Right kidney (tissue), 1 donor: ENCODE measurements at regions not wholly inside any gene's neighbourhood (a gene's known extent, or its start where the extent isn't known, plus 50 kb on each side); places are given as distances from the start of the nearest gene placed in this dataset.
A peak's percentile ranks its signal among the peaks of the same experiment; 100 is the strongest.

Experiments
- DNase-seq: peaks from one replicate; pipeline ENCODE4 v3.0.0-alpha.2; 2016

DNA sequence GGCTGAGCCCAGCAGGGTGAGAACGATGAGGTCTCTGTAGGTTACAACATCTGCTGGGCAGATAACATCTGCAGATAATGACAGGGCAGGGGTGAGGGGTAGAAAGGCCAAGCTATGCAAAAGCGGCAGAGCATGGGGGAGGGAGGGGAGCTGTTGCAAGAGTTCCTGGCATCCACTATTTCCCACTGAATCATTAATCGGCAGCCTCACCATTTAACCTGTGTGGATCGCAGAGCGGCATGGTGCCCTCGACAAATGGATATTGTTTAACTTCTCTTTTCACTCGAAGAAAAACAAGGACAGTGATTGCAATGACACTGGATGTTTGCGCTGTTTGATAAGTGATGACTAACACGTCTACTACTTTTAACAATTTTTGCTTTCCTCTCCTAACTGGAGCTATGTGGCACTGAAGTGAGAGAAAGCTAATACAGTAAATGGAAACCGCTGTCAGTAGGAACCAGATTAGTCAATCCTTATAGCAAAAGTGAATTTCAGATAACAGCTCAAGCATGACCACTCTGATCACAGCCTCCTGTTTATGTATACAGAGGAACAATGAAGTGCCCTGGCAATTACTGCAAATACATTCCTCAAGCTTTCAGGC is 381.5 kb downstream of the TFAP2A start:
- DNase-seq, result peak; percentile 21

- DNase-seq, result no peak
These were observed 383.3 kb downstream of the TFAP2A start for GRCh38 chr6:10031617-10032016.

- DNase-seq, result no peak
These were observed 383.8 kb downstream of the TFAP2A start for GRCh38 chr6:10030942-10031537.

DNA sequence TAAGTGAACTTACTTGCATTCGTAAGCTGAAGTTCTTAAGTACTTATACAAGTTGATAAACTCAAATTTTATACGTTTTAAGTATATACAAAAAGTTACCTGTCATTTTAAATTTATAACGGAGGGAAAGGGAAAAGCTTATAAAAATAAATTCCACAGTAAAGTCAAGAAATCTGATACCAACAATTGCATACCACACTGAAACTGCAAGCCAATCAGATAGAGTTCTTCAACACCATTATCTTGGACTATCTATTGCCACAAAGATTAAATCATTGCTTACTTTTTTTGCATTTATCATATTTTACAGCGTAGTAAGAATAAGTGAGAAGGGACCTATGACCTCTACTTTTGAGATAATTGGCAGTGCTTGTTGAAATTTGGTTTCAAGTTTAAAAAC is 386.7 kb downstream of the TFAP2A start:
- no peak for DNase-seq

DNA sequence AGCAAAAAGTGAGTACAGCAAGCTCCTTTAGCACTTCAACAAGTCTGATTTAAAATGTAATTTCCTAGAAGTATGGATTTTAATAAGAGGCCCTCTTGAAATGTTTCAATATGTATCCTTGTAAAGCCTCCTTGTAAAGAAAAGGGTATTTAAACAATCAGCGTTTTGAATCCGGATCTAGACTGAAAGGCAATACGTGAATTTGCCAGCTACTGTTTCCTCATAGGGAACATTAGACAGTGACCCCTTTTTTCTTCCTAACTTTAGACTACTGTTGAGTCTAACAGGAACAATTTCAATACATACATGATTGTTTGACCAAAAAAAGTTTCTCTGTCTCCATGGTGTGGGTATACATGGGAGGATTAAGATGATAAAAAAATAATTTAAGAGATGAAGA is 395.0 kb downstream of the TFAP2A start:
- no peak for DNase-seq

GRCh38 chr6:10014557-10014956 is 400.3 kb downstream of the TFAP2A start:
- no peak for DNase-seq

DNA sequence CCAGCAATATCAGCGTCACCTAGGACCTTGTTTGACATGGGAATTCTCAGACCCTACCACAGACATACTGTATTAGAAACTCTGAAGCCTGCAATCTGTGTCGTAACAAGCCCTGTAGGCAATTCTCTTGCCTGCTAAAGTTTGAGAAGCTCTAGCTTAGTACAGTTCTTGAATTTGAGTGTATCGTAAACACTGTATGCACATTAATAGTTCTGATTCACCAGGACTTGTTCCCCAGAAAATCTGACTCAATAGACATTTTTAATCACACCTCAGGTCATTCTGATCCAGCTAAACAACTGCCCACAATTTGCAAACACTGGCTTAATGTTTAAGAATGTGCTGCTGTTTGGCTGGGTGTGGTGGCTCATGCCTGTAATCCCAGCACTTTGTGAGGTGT is 414.3 kb downstream of the TFAP2A start:
- no peak for DNase-seq

GRCh38 chr6:9999796-10000195 is 415.1 kb downstream of the TFAP2A start:
- DNase-seq, result no peak

DNA sequence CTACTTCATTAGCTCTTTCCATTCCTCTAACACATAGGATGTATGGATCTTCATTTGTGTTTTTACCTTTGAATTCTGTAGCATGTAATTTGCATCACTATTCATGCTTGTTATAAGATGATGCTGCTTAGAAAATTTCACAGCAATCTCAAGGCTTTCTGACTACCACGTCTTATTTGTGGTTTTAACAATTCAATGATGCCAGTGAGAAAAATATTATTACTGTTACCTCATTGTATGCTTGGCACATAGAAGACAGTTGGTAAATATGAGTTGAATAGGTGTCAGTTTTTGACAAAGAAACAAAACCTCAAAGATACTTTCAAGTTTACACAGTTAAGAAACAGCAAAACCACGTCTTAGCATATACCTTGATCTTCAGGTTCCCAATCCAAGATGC is 428.6 kb downstream of the TFAP2A start:
- no peak for DNase-seq

GRCh38 chr6:9985481-9985880 is 429.4 kb downstream of the TFAP2A start:
- no peak for DNase-seq

- DNase-seq, result no peak
These were observed 430.3 kb downstream of the TFAP2A start for GRCh38 chr6:9984607-9985006.

DNA sequence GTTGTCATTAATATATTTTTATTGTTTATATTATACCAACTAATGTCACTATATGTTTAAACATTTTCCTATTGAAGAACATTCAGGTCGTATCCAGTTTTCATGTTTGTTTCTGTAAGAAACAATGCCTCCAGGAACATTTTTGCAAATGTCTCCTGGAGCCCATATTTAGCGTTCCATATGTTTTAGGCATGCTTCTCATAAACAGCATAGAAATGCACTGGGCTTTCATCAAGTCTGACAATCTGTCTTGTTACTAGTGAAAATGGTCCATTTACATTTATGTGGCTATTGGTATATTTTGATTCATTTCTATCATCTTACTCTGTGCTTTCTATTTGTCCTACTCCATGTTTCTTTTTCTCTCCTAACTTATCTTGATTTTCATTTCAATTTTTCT is 431.7 kb downstream of the TFAP2A start:
- no peak for DNase-seq

DNA sequence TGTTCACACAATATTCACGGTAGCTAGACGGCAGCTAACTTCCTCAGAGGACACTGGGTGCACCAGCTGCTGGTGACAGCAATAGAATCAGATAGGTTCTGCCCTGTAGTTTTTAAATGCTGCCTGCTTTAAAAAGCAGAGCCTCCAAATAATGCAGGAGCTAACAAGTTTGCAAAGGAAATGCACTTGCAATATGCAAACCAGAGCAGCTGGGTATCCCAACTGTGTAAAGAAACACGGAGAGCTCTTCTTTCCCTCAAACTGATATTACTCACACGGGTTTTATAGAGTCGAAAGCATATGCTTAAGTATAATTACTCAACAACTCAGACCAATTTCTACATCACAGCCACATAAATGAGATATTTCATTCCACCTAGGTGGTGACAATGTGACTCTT is 432.7 kb downstream of the TFAP2A start:
- no peak for DNase-seq

- no peak for DNase-seq
These were observed 434.9 kb downstream of the TFAP2A start for GRCh38 chr6:9979996-9980395.

GRCh38 chr6:9978480-9978879 is 436.4 kb downstream of the TFAP2A start:
- DNase-seq, result peak; percentile 6

GRCh38 chr6:9977411-9977810 is 437.5 kb downstream of the TFAP2A start:
- peak; percentile 44 for DNase-seq

DNA sequence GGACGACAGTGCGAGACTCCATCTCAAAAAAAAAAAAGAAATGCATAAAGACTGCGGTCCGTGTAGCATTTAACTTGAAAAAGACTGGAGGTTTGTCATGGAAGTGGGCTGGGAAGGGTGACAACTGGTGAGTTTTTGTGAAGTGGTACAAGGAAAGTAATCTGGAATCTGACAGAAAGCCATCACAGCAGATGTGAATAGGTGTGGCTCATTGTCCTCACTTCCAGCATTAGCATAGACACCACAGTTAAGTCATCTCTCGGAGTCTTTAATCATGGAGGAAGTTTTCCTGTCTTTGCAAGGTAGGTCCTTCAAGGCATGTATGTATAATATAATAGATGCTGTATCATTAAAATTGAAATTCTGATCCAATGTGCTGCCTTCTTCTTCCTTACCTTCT is 453.2 kb downstream of the TFAP2A start:
- DNase-seq, result no peak

DNA sequence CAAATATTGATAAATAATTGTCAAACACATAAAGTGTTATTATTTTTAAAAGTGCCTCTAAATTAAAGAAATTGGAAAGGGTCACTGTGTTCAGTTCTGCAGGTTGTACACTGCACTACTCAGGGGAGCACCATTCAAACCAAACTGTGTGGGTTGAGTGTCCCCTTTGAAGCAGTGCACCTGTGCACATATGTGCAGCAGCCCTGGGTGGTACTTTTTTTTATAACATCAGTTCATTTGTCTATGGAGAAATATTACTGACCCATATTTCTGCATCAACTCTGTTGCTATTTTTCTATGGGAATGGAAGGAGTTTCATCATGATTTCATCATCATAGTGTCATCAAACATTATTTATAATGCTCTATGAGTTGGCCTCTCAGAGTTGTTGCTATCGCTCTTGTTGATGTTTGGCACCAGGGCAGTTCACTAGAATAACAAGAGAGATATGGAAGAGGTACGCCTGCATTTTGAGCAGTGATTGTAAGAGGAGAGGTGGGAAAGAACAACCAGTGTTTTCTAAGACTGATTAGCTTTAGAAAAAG is 457.6 kb downstream of the TFAP2A start:
- no peak for DNase-seq

DNA sequence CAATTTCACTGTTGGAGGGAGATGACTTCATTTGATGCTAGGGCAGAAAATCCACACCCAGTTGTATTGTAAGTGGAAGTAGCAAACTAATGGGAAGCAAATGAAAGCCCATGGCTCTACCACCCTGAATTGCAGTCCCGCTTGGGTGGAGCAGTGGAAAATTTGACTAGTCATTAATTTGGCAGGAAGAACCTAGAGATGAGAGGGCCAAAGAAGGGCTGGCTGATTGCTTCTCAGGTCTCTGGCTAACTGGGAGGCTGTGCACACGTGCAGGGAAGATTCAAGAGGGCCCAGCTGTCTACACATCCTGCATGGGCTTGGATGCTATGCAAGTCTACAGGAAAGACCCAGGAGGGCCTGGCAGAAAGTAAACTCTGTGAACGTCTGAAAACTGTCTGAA is 466.2 kb downstream of the TFAP2A start:
- DNase-seq, result no peak

- DNase-seq, result no peak
These were observed 470.9 kb downstream of the TFAP2A start for GRCh38 chr6:9943986-9944385.

DNA sequence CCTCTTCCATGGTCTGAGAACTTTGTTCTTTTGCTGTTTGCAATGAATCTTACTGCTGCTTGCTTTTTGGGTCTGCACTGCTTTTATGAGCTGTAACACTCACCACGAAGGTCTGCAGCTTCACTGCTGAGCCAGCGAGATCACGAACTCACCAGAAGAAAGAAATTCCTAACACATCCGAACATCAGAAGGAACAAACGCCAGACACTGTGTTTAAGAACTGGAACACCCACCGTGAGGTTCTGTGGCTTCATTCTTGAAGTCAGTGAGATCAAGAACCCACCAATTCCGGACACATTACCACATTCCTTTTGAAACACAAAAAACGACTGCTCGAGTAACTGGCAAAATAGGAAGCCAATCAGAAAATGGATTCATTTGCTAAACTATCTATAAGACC is 471.8 kb downstream of the TFAP2A start:
- DNase-seq, result no peak

GRCh38 chr6:9942131-9942530 is 472.7 kb downstream of the TFAP2A start:
- DNase-seq, result no peak

DNA sequence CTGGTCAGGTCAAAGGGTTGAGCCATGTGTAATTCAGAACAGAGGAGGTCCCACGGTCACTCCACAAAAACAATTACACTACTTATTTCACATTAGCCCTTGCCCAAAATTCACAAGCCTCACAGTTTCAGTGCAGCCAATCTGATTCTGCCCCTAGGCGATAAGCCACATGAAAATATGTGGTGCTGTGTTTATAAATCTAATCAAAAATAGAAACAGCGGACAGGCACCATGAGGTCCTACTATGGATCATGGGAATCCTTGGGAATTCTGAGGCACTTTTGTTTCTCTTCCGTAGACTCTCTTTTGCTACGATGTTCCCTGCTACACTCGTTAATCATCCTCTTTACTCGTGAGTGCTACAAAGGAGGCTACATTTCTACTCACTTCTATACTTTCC is 476.1 kb downstream of the TFAP2A start:
- no peak for DNase-seq

GRCh38 chr6:9937031-9937763 is 477.7 kb downstream of the TFAP2A start:
- no peak for DNase-seq
